Panc1 (cell line): ENCODE measurements at regions not wholly inside any gene's neighbourhood (a gene's known extent, or its start where the extent isn't known, plus 50 kb on each side); places are given as distances from the start of the nearest gene placed in this dataset.

Experiments used
- ATAC-seq: fragments of 200-7000 bp; cut with Tn5 transposase; 2 replicates; pipeline ENCODE4 v1.9.1; 2020; ENCODE audit warnings: mild to moderate bottlenecking, moderate library complexity
- BruUV-seq: library from RNA; stranded (reverse); fragments of 400-500 nt; replicated peaks from 2 replicates; lab custom pipeline; 2021; lab: Mats Ljungman, UMichigan
- CTCF ChIA-PET: fragments of 300-600 bp; sonication (Branson Sonifier 250); formaldehyde crosslinking; loops from one replicate; lab custom pipeline; 2022; ENCODE audit warnings: antibody characterized with exemption; lab: Charles Lee
- POLR2A ChIA-PET: fragments of 300-600 bp; sonication (Branson Sonifier 250); formaldehyde crosslinking; loops from one replicate; lab custom pipeline; 2022; ENCODE audit warnings: antibody characterized with exemption; lab: Charles Lee
- DNase-seq: peaks from one replicate; pipeline ENCODE4 v3.0.0-alpha.2; 2010; ENCODE audit warnings: low read depth, low spot score
- H3K27ac ChIP-seq: 2 replicates; pipeline ENCODE4 v1.5.1; 2011; ENCODE audit warnings: mild to moderate bottlenecking, low read length, inconsistent platforms
- H3K27me3 ChIP-seq: fragments of 200-500 bp; sonication (Bioruptor generic); 2 replicates; pipeline ENCODE4 v1.6.0; 2014; ENCODE audit warnings: low read length, inconsistent platforms; ENCODE audit not compliant: control insufficient read depth, insufficient read depth
- H3K36me3 ChIP-seq: fragments of 200-500 bp; sonication (Bioruptor generic); 2 replicates; pipeline ENCODE4 v1.5.1; 2014; ENCODE audit warnings: inconsistent platforms, mild to moderate bottlenecking, low read length, moderate library complexity; ENCODE audit not compliant: control insufficient read depth, insufficient read depth
- H3K4me1 ChIP-seq: 2 replicates; pipeline ENCODE4 v1.5.1; 2011; ENCODE audit warnings: inconsistent platforms, mild to moderate bottlenecking, low read length, moderate library complexity; ENCODE audit not compliant: control insufficient read depth, insufficient read depth
- H3K4me3 ChIP-seq, 2 experiments: 2 replicates each; pipeline ENCODE4 v1.5.1; 2011 to 2012; ENCODE audit warnings: low read depth in 2 of 2, low read length in 2 of 2, mild to moderate bottlenecking in 2 of 2, inconsistent platforms in 1 of 2, moderate library complexity in 1 of 2
- H3K9me3 ChIP-seq: fragments of 200-500 bp; sonication (Bioruptor generic); 2 replicates; pipeline ENCODE4 v1.5.1; 2014; ENCODE audit warnings: low read depth, mild to moderate bottlenecking, inconsistent platforms, low read length, moderate library complexity; ENCODE audit not compliant: control insufficient read depth, insufficient read depth
- CTCF ChIP-seq: fragments of 450-650 bp; IDR thresholded peaks from 2 replicates; pipeline ENCODE4 v1.5.1; 2017; ENCODE audit warnings: mild to moderate bottlenecking
- POLR2AphosphoS5 ChIP-seq: IDR thresholded peaks from 2 replicates; pipeline ENCODE4 v1.6.1; 2012; ENCODE audit warnings: mild to moderate bottlenecking, low read depth, low read length, moderate library complexity
- REST ChIP-seq, 2 experiments: IDR thresholded peaks; 2 replicates each; pipeline ENCODE4 v1.6.1; 2011 to 2012; ENCODE audit warnings: low read depth in 2 of 2, control low read depth in 1 of 2, low read length in 1 of 2, mild to moderate bottlenecking in 1 of 2, moderate library complexity in 1 of 2; ENCODE audit not compliant: insufficient read depth in 1 of 2
- SIN3A ChIP-seq: IDR thresholded peaks from 2 replicates; pipeline ENCODE4 v1.6.1; 2012; ENCODE audit warnings: low read depth, mild to moderate bottlenecking, low read length, moderate library complexity, borderline replicate concordance; ENCODE audit not compliant: insufficient read depth
- TCF7L2 ChIP-seq: IDR thresholded peaks from 2 replicates; pipeline ENCODE4 v1.6.1; 2011; ENCODE audit warnings: mild to moderate bottlenecking, low read depth, low read length, inconsistent platforms
- in situ Hi-C: cut with HindIII; loops from 2 replicates; pipeline ENCODE4 v1.10.0; 2016; ENCODE audit warnings: low sequenced_read_pairs, low pct_unique_long_range_greater_than_20kb
- intact Hi-C: fragments of 100-400 bp; cut with micrococcal nuclease; formaldehyde crosslinking; loops from one replicate; pipeline ENCODE4 v1.10.0; 2022; ENCODE audit not compliant: unreplicated experiment

GRCh38 chr6:108750801-108751200 lies 97.4 kb upstream of the ARMC2 start:
- no TSS peak for BruUV-seq
- H3K36me3 ChIP-seq: no peaks in the 10 kb centered on the region
- ChIA-PET POLR2A (no interaction called here), CTCF (no interaction called here)
- no peak overlapping the region for H3K4me3 ChIP-seq
- H3K9me3 ChIP-seq: no peaks in the 10 kb centered on the region
- no peak for ATAC-seq
- no peak overlapping the region for H3K27ac ChIP-seq
- in situ Hi-C loops: no loop called here
- TF ChIP-seq CTCF: no peak
- TF ChIP-seq REST (IDR thresholded peaks at IDR 0.05; ENCODE audit: insufficient read depth in 1 of 2, low read depth in 2 of 2, low read length in 1 of 2): no peak
- no peak for TF ChIP-seq POLR2AphosphoS5
- no peak for TF ChIP-seq SIN3A
- no peak for TF ChIP-seq TCF7L2
- H3K27me3 ChIP-seq: peaks cover 28% of the 10 kb centered on the region
- no peak for DNase-seq
- intact Hi-C loops: no loop called here
- no peaks in the 10 kb centered on the region for H3K4me1 ChIP-seq

GRCh38 chr6:108751282-108751681 lies 96.9 kb upstream of the ARMC2 start:
- no peaks in the 10 kb centered on the region for H3K4me1 ChIP-seq
- H3K4me3 ChIP-seq: no peak overlapping the region
- H3K36me3 ChIP-seq: no peaks in the 10 kb centered on the region
- in situ Hi-C loops (no loop called here), intact Hi-C loops (no loop called here)
- DNase-seq: no peak
- no peak for TF ChIP-seq POLR2AphosphoS5
- no peak for TF ChIP-seq REST (IDR thresholded peaks at IDR 0.05; ENCODE audit: insufficient read depth in 1 of 2, low read depth in 2 of 2, low read length in 1 of 2)
- no peak for TF ChIP-seq CTCF
- TF ChIP-seq TCF7L2: no peak
- TF ChIP-seq SIN3A: no peak
- peaks cover 27% of the 10 kb centered on the region for H3K27me3 ChIP-seq
- no peak overlapping the region for H3K27ac ChIP-seq
- ChIA-PET POLR2A (no interaction called here), CTCF (no interaction called here)
- H3K9me3 ChIP-seq: no peaks in the 10 kb centered on the region
- ATAC-seq: no peak
- no TSS peak for BruUV-seq
